HG03457 (cell line): ENCODE measurements at regions not wholly inside any gene's neighbourhood (a gene's known extent, or its start where the extent isn't known, plus 50 kb on each side); places are given as distances from the start of the nearest gene placed in this dataset.
"Not testable (repeated sequence)": the region's sequence is repeated elsewhere in the genome, so short reads cannot be mapped to it uniquely, and the experiment has no call there.

Source experiments
- ATAC-seq: cut with Tn5 transposase; IDR thresholded peaks from one replicate; pipeline ENCODE4 v1.9.1; 2021; ENCODE audit warnings: moderate number of reproducible peaks; ENCODE audit not compliant: unreplicated experiment

- no peak for ATAC-seq
Measured at GRCh38 chr1:121518726-121519041, 333.9 kb downstream of the SRGAP2C start.

- ATAC-seq: peak; percentile 65
Measured at GRCh38 chr1:121519042-121519755, 334.4 kb downstream of the SRGAP2C start.

- not testable (repeated sequence) for ATAC-seq
Measured at GRCh38 chr1:121519756-121520286, 335.0 kb downstream of the SRGAP2C start.

- no peak for ATAC-seq
Measured at GRCh38 chr1:121522061-121522759, 337.4 kb downstream of the SRGAP2C start.

GRCh38 chr1:121523112-121523511 is 338.3 kb downstream of the SRGAP2C start:
- not testable (repeated sequence) for ATAC-seq

GRCh38 chr1:121525355-121525754 is 340.6 kb downstream of the SRGAP2C start:
- ATAC-seq: no peak

GRCh38 chr1:121528958-121529357 is 344.2 kb downstream of the SRGAP2C start:
- not testable (repeated sequence) for ATAC-seq

- not testable (repeated sequence) for ATAC-seq
Measured at GRCh38 chr1:121530026-121530425, 345.3 kb downstream of the SRGAP2C start.

GRCh38 chr1:121531747-121532146 is 347.0 kb downstream of the SRGAP2C start:
- ATAC-seq: not testable (repeated sequence)

GRCh38 chr1:121538148-121538547 is 353.4 kb downstream of the SRGAP2C start:
- ATAC-seq: not testable (repeated sequence)

- ATAC-seq: no peak
Measured at GRCh38 chr1:121538943-121539575, 354.3 kb downstream of the SRGAP2C start.

- ATAC-seq: not testable (repeated sequence)
Measured at GRCh38 chr1:121543988-121544387, 359.2 kb downstream of the SRGAP2C start.

- no peak for ATAC-seq
Measured at GRCh38 chr1:121544500-121544899, 359.7 kb downstream of the SRGAP2C start.

GRCh38 chr1:121545899-121546298 is 361.1 kb downstream of the SRGAP2C start:
- ATAC-seq: not testable (repeated sequence)

- no peak for ATAC-seq
Measured at GRCh38 chr1:121546830-121547591, 362.2 kb downstream of the SRGAP2C start.

- not testable (repeated sequence) for ATAC-seq
Measured at GRCh38 chr1:121547726-121548125, 363.0 kb downstream of the SRGAP2C start.

- ATAC-seq: not testable (repeated sequence)
Measured at GRCh38 chr1:121550817-121551216, 366.0 kb downstream of the SRGAP2C start.

GRCh38 chr1:121551491-121551890 is 366.7 kb downstream of the SRGAP2C start:
- ATAC-seq: not testable (repeated sequence)

GRCh38 chr1:121556560-121556959 is 371.8 kb downstream of the SRGAP2C start:
- ATAC-seq: not testable (repeated sequence)

GRCh38 chr1:121558034-121558433 is 373.3 kb downstream of the SRGAP2C start:
- not testable (repeated sequence) for ATAC-seq

- ATAC-seq: no peak
Measured at GRCh38 chr1:121558514-121558913, 373.7 kb downstream of the SRGAP2C start.
